HG02571 (cell line): ENCODE measurements at regions not wholly inside any gene's neighbourhood (a gene's known extent, or its start where the extent isn't known, plus 50 kb on each side); places are given as distances from the start of the nearest gene placed in this dataset.
"Not testable (repeated sequence)": the region's sequence is repeated elsewhere in the genome, so short reads cannot be mapped to it uniquely, and the experiment has no call there.

Source experiments
- ATAC-seq: cut with Tn5 transposase; IDR thresholded peaks from one replicate; pipeline ENCODE4 v1.9.1; 2021; ENCODE audit warnings: mild to moderate bottlenecking, moderate library complexity; ENCODE audit not compliant: unreplicated experiment

GRCh38 chrX:114095789-114096188, 488.1 kb upstream of the HTR2C start:
- ATAC-seq = no peak

GRCh38 chrX:114087543-114087942, 496.3 kb upstream of the HTR2C start:
- no peak for ATAC-seq

GRCh38 chrX:114077773-114078172, 506.1 kb upstream of the HTR2C start:
- ATAC-seq = no peak

GRCh38 chrX:114075073-114075673, 508.7 kb upstream of the HTR2C start:
- ATAC-seq = no peak

GRCh38 chrX:114073926-114074325, 510.0 kb upstream of the HTR2C start:
- ATAC-seq = no peak

GRCh38 chrX:114071412-114071811, 512.5 kb upstream of the HTR2C start:
- no peak for ATAC-seq

- ATAC-seq = no peak
Measured at GRCh38 chrX:114065577-114066223, 518.2 kb upstream of the HTR2C start.

- no peak for ATAC-seq
Measured at GRCh38 chrX:114061226-114061625, 522.7 kb upstream of the HTR2C start.

- no peak for ATAC-seq
Measured at GRCh38 chrX:114058988-114059418, 524.9 kb upstream of the HTR2C start.

- not testable (repeated sequence) for ATAC-seq
Measured at GRCh38 chrX:114057422-114057821, 526.5 kb upstream of the HTR2C start.

GRCh38 chrX:114051667-114052315, 532.1 kb upstream of the HTR2C start:
- ATAC-seq = no peak

GRCh38 chrX:114050075-114050796, 533.6 kb upstream of the HTR2C start:
- no peak for ATAC-seq

- ATAC-seq = no peak
Measured at GRCh38 chrX:114049063-114049462, 534.8 kb upstream of the HTR2C start.

GRCh38 chrX:114047558-114047957, 536.3 kb upstream of the HTR2C start:
- no peak for ATAC-seq

GRCh38 chrX:114046695-114047279, 537.1 kb upstream of the HTR2C start:
- no peak for ATAC-seq

- ATAC-seq = not testable (repeated sequence)
Measured at GRCh38 chrX:114041470-114041869, 542.4 kb upstream of the HTR2C start.

GRCh38 chrX:114040661-114041269, 543.1 kb upstream of the HTR2C start:
- ATAC-seq = not testable (repeated sequence)

GRCh38 chrX:114040111-114040510, 543.8 kb upstream of the HTR2C start:
- ATAC-seq = not testable (repeated sequence)

GRCh38 chrX:114038358-114038757, 545.5 kb upstream of the HTR2C start:
- no peak for ATAC-seq

GRCh38 chrX:114037515-114037914, 546.4 kb upstream of the HTR2C start:
- ATAC-seq = no peak
